ENCODE measurements at regions not wholly inside any gene's neighbourhood (a gene's known extent, or its start where the extent isn't known, plus 50 kb on each side); places are given as distances from the start of the nearest gene placed in this dataset.

- no peaks in the 10 kb centered on the region for H3K27me3 ChIP-seq
- H3K4me3 ChIP-seq: no peak overlapping the region
- intact Hi-C loops (cut with DNase I): no loop called here
- peaks cover 0 to 9% (median 3%) of the 10 kb centered on the region in 4 donors for H3K4me1 ChIP-seq
- no peak overlapping the region for H3K27ac ChIP-seq (replicated peaks in 1 of 4)
- DNase-seq (ENCODE audit: extremely low spot score): no peak
- TF ChIP-seq, protein P1, sequence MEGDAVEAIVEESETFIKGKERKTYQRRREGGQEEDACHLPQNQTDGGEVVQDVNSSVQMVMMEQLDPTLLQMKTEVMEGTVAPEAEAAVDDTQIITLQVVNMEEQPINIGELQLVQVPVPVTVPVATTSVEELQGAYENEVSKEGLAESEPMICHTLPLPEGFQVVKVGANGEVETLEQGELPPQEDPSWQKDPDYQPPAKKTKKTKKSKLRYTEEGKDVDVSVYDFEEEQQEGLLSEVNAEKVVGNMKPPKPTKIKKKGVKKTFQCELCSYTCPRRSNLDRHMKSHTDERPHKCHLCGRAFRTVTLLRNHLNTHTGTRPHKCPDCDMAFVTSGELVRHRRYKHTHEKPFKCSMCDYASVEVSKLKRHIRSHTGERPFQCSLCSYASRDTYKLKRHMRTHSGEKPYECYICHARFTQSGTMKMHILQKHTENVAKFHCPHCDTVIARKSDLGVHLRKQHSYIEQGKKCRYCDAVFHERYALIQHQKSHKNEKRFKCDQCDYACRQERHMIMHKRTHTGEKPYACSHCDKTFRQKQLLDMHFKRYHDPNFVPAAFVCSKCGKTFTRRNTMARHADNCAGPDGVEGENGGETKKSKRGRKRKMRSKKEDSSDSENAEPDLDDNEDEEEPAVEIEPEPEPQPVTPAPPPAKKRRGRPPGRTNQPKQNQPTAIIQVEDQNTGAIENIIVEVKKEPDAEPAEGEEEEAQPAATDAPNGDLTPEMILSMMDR (IDR thresholded peaks at IDR 0.05): no peak
- TF ChIP-seq POLR2A (IDR thresholded peaks at IDR 0.05; ENCODE audit: low read depth) (no peak), EP300 (IDR thresholded peaks at IDR 0.05) (no peak), POLR2AphosphoS5 (IDR thresholded peaks at IDR 0.05) (no peak)
- H3K36me3 ChIP-seq: no peaks in the 10 kb centered on the region
- no peaks in the 10 kb centered on the region for H3K9me3 ChIP-seq
- 100% methylated on average over 1 of the region's 1 CpG for WGBS
These were observed 359.4 kb upstream of the RIOK2 start for GRCh38 chr5:97542469-97542868.

DNA sequence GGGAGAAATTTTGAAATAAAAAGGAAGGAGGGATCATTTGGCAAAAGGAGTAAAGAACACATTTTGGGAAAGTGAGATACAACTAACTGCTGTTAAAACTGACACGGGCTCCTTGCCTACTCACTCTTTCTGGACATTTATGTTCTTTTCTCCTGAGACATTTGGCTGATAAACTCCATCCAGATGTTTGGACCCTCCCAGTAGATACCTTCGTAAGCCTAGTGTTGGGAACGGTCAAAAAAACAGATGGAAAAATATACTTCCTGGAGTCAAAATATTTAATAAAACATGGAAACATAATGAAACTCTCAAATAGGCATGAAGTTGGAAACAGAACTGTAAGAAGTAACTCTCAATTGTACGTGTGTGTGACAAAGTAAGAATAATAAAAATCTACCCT lies 360.1 kb upstream of the RIOK2 start:
- no peak overlapping the region for H3K27ac ChIP-seq (replicated peaks in 1 of 4)
- no peak overlapping the region for H3K4me3 ChIP-seq
- DNase-seq (ENCODE audit: extremely low spot score): no peak
- intact Hi-C loops (cut with DNase I): no loop called here
- 67% methylated on average over 4 of the region's 4 CpGs for WGBS
- TF ChIP-seq, protein P1 (IDR thresholded peaks at IDR 0.05): no peak
- TF ChIP-seq EP300 (IDR thresholded peaks at IDR 0.05) (no peak), POLR2A (IDR thresholded peaks at IDR 0.05; ENCODE audit: low read depth) (no peak), POLR2AphosphoS5 (IDR thresholded peaks at IDR 0.05) (no peak)
- H3K36me3 ChIP-seq: no peaks in the 10 kb centered on the region
- peaks cover 0 to 9% (median 3%) of the 10 kb centered on the region in 4 donors for H3K4me1 ChIP-seq
- no peaks in the 10 kb centered on the region for H3K27me3 ChIP-seq
- no peaks in the 10 kb centered on the region for H3K9me3 ChIP-seq

DNA sequence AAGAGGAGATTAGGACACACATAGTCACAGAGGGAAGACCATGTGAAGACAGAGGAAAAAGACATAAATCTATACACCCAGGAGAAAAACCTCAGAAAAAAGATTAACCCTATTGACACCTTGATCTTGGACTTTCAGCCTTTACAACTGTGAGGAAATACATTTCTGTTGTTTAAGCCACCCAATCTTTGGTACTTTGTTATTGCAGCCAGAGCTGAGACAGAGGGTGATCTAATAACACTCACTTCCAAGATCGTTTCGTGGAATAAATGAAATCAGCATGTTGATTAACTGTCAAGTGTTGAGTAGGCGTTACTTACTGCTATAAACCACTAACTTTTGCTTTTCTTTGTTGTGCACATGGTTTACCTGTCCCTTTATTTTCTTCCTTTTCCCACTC lies 361.2 kb upstream of the RIOK2 start:
- no peak for DNase-seq (ENCODE audit: extremely low spot score)
- H3K36me3 ChIP-seq: no peaks in the 10 kb centered on the region
- no peak overlapping the region for H3K4me3 ChIP-seq
- H3K4me1 ChIP-seq: peaks cover 0 to 9% (median 3%) of the 10 kb centered on the region in 4 donors
- TF ChIP-seq POLR2A (IDR thresholded peaks at IDR 0.05; ENCODE audit: low read depth) (no peak), POLR2AphosphoS5 (IDR thresholded peaks at IDR 0.05) (no peak), EP300 (IDR thresholded peaks at IDR 0.05) (no peak)
- TF ChIP-seq, protein P1 (IDR thresholded peaks at IDR 0.05): no peak
- WGBS: 69% methylated on average over 3 of the region's 3 CpGs
- H3K27ac ChIP-seq (replicated peaks in 1 of 4): no peak overlapping the region
- H3K27me3 ChIP-seq: no peaks in the 10 kb centered on the region
- intact Hi-C loops (cut with DNase I): no loop called here
- H3K9me3 ChIP-seq: no peaks in the 10 kb centered on the region

DNA sequence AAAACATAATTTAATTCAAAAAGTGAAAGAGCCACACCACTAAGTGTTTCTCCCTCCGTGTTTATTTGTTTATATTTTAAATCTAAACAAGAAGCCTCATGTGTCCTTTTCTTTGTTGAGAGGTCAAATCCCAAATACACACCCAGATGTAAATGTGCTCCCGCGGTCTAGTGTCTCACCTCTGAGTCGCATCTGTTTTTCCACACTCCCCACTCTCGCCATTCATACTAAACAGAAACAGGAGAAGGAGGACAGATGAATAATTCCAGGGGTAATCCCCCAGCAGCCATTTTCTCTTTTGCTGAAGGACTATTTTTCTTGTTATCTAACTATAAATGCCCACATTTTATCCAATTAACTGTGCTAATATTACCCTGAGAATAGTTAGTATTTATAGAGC lies 361.6 kb upstream of the RIOK2 start:
- H3K27me3 ChIP-seq: no peaks in the 10 kb centered on the region
- TF ChIP-seq, protein P1 (IDR thresholded peaks at IDR 0.05): no peak
- TF ChIP-seq EP300 (IDR thresholded peaks at IDR 0.05) (no peak), POLR2A (IDR thresholded peaks at IDR 0.05; ENCODE audit: low read depth) (no peak), POLR2AphosphoS5 (IDR thresholded peaks at IDR 0.05) (no peak)
- DNase-seq (ENCODE audit: extremely low spot score): no peak
- WGBS: 65% methylated on average over 5 of the region's 5 CpGs
- H3K9me3 ChIP-seq: no peaks in the 10 kb centered on the region
- no peak overlapping the region for H3K4me3 ChIP-seq
- no peaks in the 10 kb centered on the region for H3K36me3 ChIP-seq
- no peak overlapping the region for H3K27ac ChIP-seq (replicated peaks in 1 of 4)
- peaks cover 0 to 9% (median 3%) of the 10 kb centered on the region in 4 donors for H3K4me1 ChIP-seq
- intact Hi-C loops (cut with DNase I): no loop called here

DNA sequence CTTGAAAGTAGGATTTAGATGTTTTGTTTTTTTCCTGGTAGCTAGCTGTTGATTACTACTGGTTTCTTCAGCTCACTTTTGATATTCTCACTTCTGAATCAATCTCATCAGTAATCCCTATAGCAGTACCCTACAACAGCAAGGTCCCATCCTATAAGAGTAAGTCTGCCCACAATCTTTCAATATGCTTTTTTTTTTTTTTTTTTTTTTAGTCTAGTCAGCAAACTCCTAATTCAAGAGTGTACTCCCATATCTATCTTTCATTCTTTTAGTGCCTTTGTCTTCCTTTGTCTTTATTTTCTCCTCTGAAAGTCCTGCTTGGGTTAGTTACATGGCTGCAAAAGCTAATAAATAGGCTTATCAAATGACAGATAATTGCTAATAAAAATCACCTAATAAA lies 362.4 kb upstream of the RIOK2 start:
- Histone ChIP-seq H3K36me3 (no peaks in the 10 kb centered on the region), H3K27ac (replicated peaks in 1 of 4) (no peak overlapping the region), H3K4me3 (no peak overlapping the region), H3K9me3 (no peaks in the 10 kb centered on the region), H3K4me1 (peaks cover 0 to 9% (median 3%) of the 10 kb centered on the region in 4 donors), H3K27me3 (no peaks in the 10 kb centered on the region)
- intact Hi-C loops (cut with DNase I): no loop called here
- TF ChIP-seq, protein P1 (IDR thresholded peaks at IDR 0.05): no peak
- TF ChIP-seq EP300 (IDR thresholded peaks at IDR 0.05) (no peak), POLR2AphosphoS5 (IDR thresholded peaks at IDR 0.05) (no peak), POLR2A (IDR thresholded peaks at IDR 0.05; ENCODE audit: low read depth) (no peak)
- DNase-seq (ENCODE audit: extremely low spot score): no peak
